AG04449 (cell line): ENCODE measurements at regions not wholly inside any gene's neighbourhood (a gene's known extent, or its start where the extent isn't known, plus 50 kb on each side); places are given as distances from the start of the nearest gene placed in this dataset.

Experiments
- CTCF ChIA-PET: fragments of 350-600 bp; formaldehyde crosslinking; extraction: SDS; loops from one replicate; lab custom pipeline; 2021; ENCODE audit warnings: antibody characterized with exemption; lab: Yijun Ruan, JAX
- POLR2A ChIA-PET: fragments of 400-600, 350-600 bp; formaldehyde crosslinking; extraction: SDS; loops from one replicate; lab custom pipeline; 2020; ENCODE audit warnings: antibody characterized with exemption, inconsistent platforms; lab: Yijun Ruan, JAX
- DNase-seq: peaks from one replicate; pipeline ENCODE4 v3.0.0-alpha.2; 2010; ENCODE audit warnings: low read depth, low spot score
- H3K4me3 ChIP-seq: 2 replicates; pipeline ENCODE4 v1.5.1; 2011; ENCODE audit warnings: low read depth, mild to moderate bottlenecking, control low read depth, low read length
- TF ChIP-seq, protein P1 (sequence below): IDR thresholded peaks from one replicate; pipeline ENCODE4 v1.5.1; 2011; ENCODE audit warnings: mild to moderate bottlenecking, moderate library complexity, low read length, control low read depth, inconsistent platforms; ENCODE audit not compliant: insufficient read depth; ENCODE audit errors: missing control alignments

DNA sequence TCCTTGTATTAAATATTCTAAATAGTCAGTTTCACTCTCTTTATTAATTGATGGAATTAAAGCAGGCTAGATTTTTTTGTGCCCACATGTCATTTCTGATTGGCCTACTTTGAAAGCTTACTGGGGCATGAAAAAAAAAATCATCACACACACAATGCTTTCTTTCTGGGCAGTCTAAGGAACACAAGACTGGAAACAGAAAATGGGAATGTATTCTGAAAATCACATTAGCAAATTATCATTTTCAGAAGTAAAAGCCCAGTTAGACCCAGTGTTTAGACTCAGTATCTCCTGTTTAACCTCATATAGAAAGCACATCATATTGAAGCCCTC is 339.4 kb downstream of the SPRY2 start:
- DNase-seq, result no peak
- TF ChIP-seq, protein P1, sequence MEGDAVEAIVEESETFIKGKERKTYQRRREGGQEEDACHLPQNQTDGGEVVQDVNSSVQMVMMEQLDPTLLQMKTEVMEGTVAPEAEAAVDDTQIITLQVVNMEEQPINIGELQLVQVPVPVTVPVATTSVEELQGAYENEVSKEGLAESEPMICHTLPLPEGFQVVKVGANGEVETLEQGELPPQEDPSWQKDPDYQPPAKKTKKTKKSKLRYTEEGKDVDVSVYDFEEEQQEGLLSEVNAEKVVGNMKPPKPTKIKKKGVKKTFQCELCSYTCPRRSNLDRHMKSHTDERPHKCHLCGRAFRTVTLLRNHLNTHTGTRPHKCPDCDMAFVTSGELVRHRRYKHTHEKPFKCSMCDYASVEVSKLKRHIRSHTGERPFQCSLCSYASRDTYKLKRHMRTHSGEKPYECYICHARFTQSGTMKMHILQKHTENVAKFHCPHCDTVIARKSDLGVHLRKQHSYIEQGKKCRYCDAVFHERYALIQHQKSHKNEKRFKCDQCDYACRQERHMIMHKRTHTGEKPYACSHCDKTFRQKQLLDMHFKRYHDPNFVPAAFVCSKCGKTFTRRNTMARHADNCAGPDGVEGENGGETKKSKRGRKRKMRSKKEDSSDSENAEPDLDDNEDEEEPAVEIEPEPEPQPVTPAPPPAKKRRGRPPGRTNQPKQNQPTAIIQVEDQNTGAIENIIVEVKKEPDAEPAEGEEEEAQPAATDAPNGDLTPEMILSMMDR, result no peak
- H3K4me3 ChIP-seq, result no peak overlapping the region
- POLR2A ChIA-PET, result no interaction called here
- CTCF ChIA-PET, result interaction anchor here (1.2 to 1.4 kb wide), 2 partner anchors 10 to 323 kb away, joined by 3 read pairs; no protein-coding TSS in a partner anchor

DNA sequence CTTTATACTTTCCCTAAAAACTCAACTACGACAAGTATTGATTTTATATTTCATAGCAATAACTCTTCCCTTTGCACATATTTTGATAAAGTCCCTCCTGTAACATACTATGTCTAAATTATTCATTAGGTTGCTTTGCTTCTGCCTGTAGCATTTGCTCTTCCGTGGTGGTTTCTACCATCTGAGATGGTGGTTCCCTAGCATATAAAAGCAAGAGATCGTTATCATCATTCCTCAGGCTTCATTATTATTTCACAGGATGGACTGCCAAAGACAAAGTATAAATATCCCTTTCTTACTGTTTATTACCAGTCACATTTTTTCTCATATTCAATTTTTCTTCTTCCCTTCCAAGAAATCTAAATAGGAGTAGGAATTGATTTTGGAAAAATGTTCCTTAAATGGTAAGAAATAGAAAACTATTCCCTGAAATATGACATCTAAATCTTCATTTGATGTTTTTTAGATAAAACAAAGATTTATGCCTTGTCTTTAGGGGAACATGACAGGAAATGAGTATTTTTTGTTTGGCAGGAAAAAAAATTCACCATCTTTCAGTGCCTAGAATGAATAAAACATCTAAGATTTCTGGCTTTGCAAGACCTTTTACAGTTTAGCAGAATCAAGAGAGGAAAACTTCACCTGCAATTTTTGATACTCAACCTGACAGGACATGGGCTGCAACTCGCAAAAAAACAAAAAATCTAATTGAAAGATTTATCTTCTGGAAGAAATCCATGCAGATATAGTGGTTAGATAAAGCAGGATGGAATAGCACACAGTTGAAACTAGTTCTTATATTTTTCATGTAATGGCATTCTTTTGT is 340.0 kb downstream of the SPRY2 start:
- ChIA-PET POLR2A (no interaction called here), CTCF (no interaction called here)
- no peak overlapping the region for H3K4me3 ChIP-seq
- TF ChIP-seq, protein P1, result no peak
- DNase-seq, result no peak

DNA sequence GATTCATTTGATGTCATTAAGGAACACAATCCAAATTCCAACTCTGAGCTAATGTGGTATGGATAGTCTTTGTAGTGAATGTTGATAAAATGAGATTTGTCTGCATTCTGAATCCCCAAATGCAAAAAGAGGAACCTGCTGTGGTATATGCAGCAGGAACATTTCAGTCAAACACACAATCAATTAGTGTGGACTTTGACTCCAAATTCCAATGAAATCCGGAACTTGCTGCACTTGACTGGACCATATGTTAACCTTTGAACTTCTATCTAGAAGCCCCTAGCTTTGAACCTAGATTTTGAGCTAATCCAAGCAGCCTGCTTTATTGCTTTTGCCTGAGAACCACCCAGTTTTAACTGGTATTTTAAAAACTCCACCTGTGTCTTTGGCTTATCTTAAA is 341.3 kb downstream of the SPRY2 start:
- POLR2A ChIA-PET, result no interaction called here
- H3K4me3 ChIP-seq, result no peak overlapping the region
- TF ChIP-seq, protein P1, result no peak
- DNase-seq, result no peak
- CTCF ChIA-PET, result interaction anchor here (0.7 to 1.1 kb wide), 2 partner anchors 299 to 343 kb away, joined by 3 to 4 read pairs; no protein-coding TSS in a partner anchor

DNA sequence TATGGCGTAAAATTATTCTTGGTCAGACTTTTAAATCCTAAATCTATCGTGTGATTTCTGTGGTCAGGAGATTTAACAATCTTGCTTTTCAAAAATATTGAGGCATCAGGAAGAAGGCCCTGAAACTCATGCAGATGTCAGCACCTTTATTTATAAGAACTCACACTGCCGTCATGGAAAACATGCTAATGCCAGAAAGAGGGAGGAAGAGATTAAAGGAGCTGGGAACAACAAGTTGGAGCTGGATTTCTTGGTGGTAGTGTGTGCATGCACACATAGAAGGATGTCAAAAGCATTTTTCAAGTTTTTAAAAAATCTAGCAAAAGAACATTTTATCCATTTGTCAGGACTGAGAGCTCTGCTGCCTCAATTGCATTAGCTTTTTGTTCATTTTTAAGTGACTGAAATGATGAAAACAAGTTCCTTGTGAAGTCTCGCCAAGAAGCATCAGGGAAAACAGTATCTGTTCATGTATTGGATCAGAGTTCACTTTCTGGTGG is 342.5 kb downstream of the SPRY2 start:
- ChIA-PET POLR2A (no interaction called here), CTCF (interaction anchor here (1.1 kb wide), 1 partner anchor 345 kb away, joined by 4 read pairs; no protein-coding TSS in a partner anchor)

DNA sequence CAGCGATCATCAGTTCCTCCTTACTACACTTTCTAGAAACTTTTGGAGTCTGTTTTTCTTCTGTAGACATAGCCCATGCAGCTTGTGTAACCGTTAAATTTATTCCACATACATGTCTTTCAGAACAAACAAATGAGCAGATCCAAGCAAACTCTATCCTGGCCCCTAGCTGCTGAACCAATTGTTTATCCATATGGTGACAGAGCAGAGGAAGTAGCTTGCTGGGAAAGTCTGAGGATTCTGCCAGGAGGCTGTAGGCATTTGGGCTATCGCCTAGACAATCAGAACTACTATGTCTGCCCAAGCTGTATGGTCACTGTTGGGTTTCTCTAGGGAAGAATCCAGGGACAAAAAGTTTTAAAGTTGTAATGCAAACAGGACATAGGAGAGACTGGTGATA is 343.7 kb downstream of the SPRY2 start:
- TF ChIP-seq, protein P1, result no peak
- CTCF ChIA-PET, result no interaction called here

More for the DNA sequence above, 342.5 kb downstream of the SPRY2 start:
- DNase-seq, result no peak
- no peak overlapping the region for H3K4me3 ChIP-seq
- TF ChIP-seq, protein P1, result no peak

DNA sequence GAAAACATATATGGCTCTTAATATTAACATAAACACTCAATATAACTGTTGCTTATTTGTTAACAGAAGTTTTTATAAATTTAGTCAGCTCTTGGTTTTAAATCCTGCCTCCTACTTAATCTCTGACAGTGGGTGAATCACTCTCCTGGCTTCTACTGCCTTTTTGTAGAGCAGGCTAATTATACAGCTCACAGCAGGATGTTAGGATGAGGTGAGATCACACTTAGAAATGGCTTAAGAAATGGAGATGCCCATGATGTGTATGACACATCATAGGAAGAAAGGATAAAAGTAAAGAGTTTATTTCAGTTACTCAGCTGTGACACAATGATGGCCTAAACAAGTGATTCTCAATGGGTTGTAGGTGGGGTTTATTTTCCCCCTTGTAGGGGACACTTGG is 345.6 kb downstream of the SPRY2 start:
- TF ChIP-seq, protein P1, result no peak
- no peak overlapping the region for H3K4me3 ChIP-seq
- ChIA-PET POLR2A (interaction anchor here (0.7 to 1.7 kb wide), 2 partner anchors 122 to 346 kb away, joined by 3 to 7 read pairs; partner anchors contain the start of gene SPRY2), CTCF (interaction anchor here (1.0 kb wide), 1 partner anchor 348 kb away, joined by 3 read pairs; no protein-coding TSS in a partner anchor)
- DNase-seq, result peak; percentile 69

More for the DNA sequence above, 343.7 kb downstream of the SPRY2 start:
- POLR2A ChIA-PET, result no interaction called here
- no peak for DNase-seq
- H3K4me3 ChIP-seq, result no peak overlapping the region
